HG03045 (cell line): ENCODE measurements at regions not wholly inside any gene's neighbourhood (a gene's known extent, or its start where the extent isn't known, plus 50 kb on each side); places are given as distances from the start of the nearest gene placed in this dataset.
"Not testable (repeated sequence)": the region's sequence is repeated elsewhere in the genome, so short reads cannot be mapped to it uniquely, and the experiment has no call there.

ENCODE experiments used
- ATAC-seq: cut with Tn5 transposase; IDR thresholded peaks from one replicate; pipeline ENCODE4 v1.9.1; 2021; ENCODE audit warnings: mild to moderate bottlenecking, moderate library complexity; ENCODE audit not compliant: unreplicated experiment

- ATAC-seq: no peak
Measured at GRCh38 chr5:8691221-8691620, 822.3 kb downstream of the MTRR start.

GRCh38 chr5:8693341-8693844 is 824.4 kb downstream of the MTRR start:
- ATAC-seq: no peak

GRCh38 chr5:8694545-8694944 is 825.6 kb downstream of the MTRR start:
- ATAC-seq: no peak

- no peak for ATAC-seq
Measured at GRCh38 chr5:8695902-8696845, 827.2 kb downstream of the MTRR start.

- ATAC-seq: no peak
Measured at GRCh38 chr5:8700222-8700621, 831.3 kb downstream of the MTRR start.

- ATAC-seq: no peak
Measured at GRCh38 chr5:8700671-8701070, 831.7 kb downstream of the MTRR start.

GRCh38 chr5:8701251-8701650 is 832.3 kb downstream of the MTRR start:
- ATAC-seq: no peak

- ATAC-seq: no peak
Measured at GRCh38 chr5:8710426-8710930, 835.4 kb downstream of the SEMA5A start.

GRCh38 chr5:8714198-8714597 is 831.7 kb downstream of the SEMA5A start:
- no peak for ATAC-seq

GRCh38 chr5:8714861-8715260 is 831.0 kb downstream of the SEMA5A start:
- no peak for ATAC-seq

GRCh38 chr5:8719796-8720195 is 826.1 kb downstream of the SEMA5A start:
- ATAC-seq: no peak

- no peak for ATAC-seq
Measured at GRCh38 chr5:8720506-8720905, 825.4 kb downstream of the SEMA5A start.

GRCh38 chr5:8721536-8721935 is 824.3 kb downstream of the SEMA5A start:
- ATAC-seq: no peak

GRCh38 chr5:8726383-8727036 is 819.4 kb downstream of the SEMA5A start:
- ATAC-seq: no peak

GRCh38 chr5:8727396-8727795 is 818.5 kb downstream of the SEMA5A start:
- no peak for ATAC-seq

GRCh38 chr5:8729437-8729836 is 816.4 kb downstream of the SEMA5A start:
- no peak for ATAC-seq

GRCh38 chr5:8730194-8730593 is 815.7 kb downstream of the SEMA5A start:
- no peak for ATAC-seq

GRCh38 chr5:8731110-8731509 is 814.8 kb downstream of the SEMA5A start:
- not testable (repeated sequence) for ATAC-seq

GRCh38 chr5:8740595-8740994 is 805.3 kb downstream of the SEMA5A start:
- ATAC-seq: no peak

GRCh38 chr5:8749556-8749955 is 796.3 kb downstream of the SEMA5A start:
- ATAC-seq: no peak

- ATAC-seq: no peak
Measured at GRCh38 chr5:8750100-8750499, 795.8 kb downstream of the SEMA5A start.

- ATAC-seq: no peak
Measured at GRCh38 chr5:8751971-8752370, 793.9 kb downstream of the SEMA5A start.
